ENCODE measurements at regions not wholly inside any gene's neighbourhood (a gene's known extent, or its start where the extent isn't known, plus 50 kb on each side); places are given as distances from the start of the nearest gene placed in this dataset.

DNA sequence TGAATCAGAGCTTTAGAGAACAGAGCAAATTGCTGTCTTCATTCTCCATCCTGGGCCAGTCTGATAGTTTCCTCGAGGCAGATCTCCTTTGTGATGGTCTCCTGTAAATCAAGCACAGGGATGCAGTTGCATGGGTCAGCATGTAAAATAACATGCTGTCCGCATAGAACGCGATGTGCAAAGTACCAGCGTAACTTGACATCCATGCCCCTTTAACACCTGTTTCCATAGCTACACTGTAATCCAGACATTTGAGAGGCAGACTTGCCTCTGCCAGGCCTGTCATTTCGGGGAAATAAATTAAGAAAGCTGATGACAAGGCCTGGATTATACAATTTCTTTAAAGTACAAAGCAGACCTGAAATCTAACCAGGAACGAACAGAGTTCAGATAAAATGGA is 413.5 kb downstream of the TLE4 start:
- no peak for TF ChIP-seq POLR2AphosphoS5 (IDR thresholded peaks at IDR 0.05; ENCODE audit: low read depth, low read length)
- no peak for TF ChIP-seq SIN3A (IDR thresholded peaks at IDR 0.05; ENCODE audit: borderline replicate concordance, insufficient read depth, low read length)
- TF ChIP-seq TAF1 (IDR thresholded peaks at IDR 0.05; ENCODE audit: borderline replicate concordance, insufficient read depth, low read length), result no peak
- TF ChIP-seq, protein P1, sequence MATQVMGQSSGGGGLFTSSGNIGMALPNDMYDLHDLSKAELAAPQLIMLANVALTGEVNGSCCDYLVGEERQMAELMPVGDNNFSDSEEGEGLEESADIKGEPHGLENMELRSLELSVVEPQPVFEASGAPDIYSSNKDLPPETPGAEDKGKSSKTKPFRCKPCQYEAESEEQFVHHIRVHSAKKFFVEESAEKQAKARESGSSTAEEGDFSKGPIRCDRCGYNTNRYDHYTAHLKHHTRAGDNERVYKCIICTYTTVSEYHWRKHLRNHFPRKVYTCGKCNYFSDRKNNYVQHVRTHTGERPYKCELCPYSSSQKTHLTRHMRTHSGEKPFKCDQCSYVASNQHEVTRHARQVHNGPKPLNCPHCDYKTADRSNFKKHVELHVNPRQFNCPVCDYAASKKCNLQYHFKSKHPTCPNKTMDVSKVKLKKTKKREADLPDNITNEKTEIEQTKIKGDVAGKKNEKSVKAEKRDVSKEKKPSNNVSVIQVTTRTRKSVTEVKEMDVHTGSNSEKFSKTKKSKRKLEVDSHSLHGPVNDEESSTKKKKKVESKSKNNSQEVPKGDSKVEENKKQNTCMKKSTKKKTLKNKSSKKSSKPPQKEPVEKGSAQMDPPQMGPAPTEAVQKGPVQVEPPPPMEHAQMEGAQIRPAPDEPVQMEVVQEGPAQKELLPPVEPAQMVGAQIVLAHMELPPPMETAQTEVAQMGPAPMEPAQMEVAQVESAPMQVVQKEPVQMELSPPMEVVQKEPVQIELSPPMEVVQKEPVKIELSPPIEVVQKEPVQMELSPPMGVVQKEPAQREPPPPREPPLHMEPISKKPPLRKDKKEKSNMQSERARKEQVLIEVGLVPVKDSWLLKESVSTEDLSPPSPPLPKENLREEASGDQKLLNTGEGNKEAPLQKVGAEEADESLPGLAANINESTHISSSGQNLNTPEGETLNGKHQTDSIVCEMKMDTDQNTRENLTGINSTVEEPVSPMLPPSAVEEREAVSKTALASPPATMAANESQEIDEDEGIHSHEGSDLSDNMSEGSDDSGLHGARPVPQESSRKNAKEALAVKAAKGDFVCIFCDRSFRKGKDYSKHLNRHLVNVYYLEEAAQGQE (IDR thresholded peaks at IDR 0.05; ENCODE audit: insufficient read depth in 1 of 2, low read depth in 2 of 2, low read length in 2 of 2), result no peak
